Erythroblast (primary cell): ENCODE measurements at regions not wholly inside any gene's neighbourhood (a gene's known extent, or its start where the extent isn't known, plus 50 kb on each side); places are given as distances from the start of the nearest gene placed in this dataset.

Experiments
- GATA1 ChIP-seq: IDR thresholded peaks from 2 replicates; pipeline ENCODE4 v1.6.1; 2011; ENCODE audit warnings: low read depth, mild to moderate bottlenecking, control low read depth, low read length, moderate library complexity
- POLR2A ChIP-seq: IDR thresholded peaks from 2 replicates; pipeline ENCODE4 v1.6.1; 2011; ENCODE audit warnings: mild to moderate bottlenecking, low read length

DNA sequence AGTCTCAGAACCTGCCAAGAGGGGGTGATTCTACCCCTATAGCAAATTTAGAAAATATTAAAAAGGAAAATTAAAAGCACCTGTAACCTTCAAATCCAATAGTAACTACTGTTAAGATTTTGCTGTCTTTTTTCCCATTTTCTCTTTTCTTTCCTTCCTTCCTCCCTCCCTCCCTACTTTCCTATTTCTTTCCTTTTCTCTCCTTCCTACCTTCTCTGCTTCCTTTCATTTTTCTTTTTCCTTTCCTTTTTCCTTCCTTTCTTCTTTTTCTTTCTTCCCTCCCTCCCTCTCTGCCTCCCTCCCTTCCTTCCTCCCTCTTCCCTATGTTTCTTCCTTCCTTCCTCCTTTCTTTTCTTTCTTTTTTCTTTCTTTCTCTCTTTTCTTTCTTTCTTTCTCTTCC, 120.2 kb upstream of the KCTD7 start:
- TF ChIP-seq POLR2A: no peak
- no peak for TF ChIP-seq GATA1
